ENCODE measurements at regions not wholly inside any gene's neighbourhood (a gene's known extent, or its start where the extent isn't known, plus 50 kb on each side); places are given as distances from the start of the nearest gene placed in this dataset.

DNA sequence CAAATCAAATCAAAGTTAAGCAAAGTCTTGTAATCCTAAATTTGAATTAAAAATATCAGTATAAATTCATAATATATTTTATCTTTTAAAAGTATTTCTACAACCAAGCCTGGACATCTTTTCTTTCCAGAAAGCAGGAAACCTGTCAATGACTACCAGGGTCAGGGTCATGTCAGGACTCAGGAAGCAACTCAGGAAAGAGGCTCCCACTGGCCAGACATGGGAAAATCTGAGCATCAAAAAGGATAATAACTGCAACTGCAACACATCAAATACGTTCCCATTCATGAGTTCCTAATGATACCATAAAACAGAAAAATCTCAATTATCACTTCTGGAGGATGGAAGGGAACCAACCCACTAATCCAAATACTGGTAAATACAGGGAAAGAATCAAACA is 76.0 kb upstream of the GALNT18 start:
- Histone ChIP-seq H3K36me3 (no peaks in the 10 kb centered on the region), H3K9me3 (replicated peaks) (no peaks in the 10 kb centered on the region), H3K27ac (replicated peaks) (no peak overlapping the region), H3K27me3 (ENCODE audit: low read depth) (no peaks in the 10 kb centered on the region), H3K4me1 (peaks cover 17% of the 10 kb centered on the region), H3K4me3 (no peak overlapping the region)
- TF ChIP-seq CTCF (IDR thresholded peaks at IDR 0.05; ENCODE audit: borderline replicate concordance), result no peak
- intact Hi-C loops (cut with micrococcal nuclease), result no loop called here
- no peak for DNase-seq

DNA sequence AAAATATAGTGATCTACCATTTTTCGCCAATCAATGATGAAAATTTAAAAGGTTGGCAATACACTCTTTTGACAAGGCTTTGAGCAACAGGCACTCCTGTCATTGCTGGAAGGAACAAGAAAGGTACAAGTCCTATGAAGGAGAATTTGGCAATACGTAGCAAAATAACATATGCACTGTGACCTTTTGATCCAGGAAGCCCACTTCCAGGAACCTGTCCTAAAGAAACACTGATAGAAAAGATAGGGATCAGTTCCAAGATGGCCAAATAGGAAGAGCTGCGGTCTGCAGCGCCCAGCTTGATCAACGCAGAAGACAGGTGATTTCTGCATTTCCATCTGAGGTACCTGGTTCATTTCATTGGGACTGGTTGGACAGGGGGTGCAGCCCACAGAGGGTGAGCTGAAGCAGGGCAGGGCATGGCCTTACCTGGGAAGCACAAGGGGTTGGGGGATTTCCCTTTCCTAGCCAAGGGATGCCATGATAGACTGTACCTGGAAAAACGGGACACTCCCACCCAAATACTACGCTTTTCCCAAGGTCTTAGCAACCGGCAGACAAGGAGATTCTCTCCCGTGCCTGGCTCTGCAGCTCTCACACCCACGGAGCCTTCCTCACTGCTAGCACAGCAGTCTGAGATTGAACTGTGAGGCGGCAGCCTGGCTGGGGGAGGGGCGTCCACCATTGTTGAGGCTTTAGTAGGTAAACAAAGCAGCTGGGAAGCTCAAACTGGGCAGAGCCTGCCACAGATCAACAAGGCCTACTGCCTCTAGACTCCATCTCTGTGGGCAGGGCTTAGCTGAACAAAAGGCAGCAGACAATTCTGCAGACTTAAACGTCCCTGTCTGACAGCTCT is 69.7 kb upstream of the GALNT18 start:
- no peak for DNase-seq
- Histone ChIP-seq H3K27me3 (ENCODE audit: low read depth) (no peaks in the 10 kb centered on the region), H3K4me3 (no peak overlapping the region), H3K27ac (replicated peaks) (no peak overlapping the region), H3K9me3 (replicated peaks) (no peaks in the 10 kb centered on the region), H3K4me1 (no peaks in the 10 kb centered on the region), H3K36me3 (no peaks in the 10 kb centered on the region)
- intact Hi-C loops (cut with micrococcal nuclease), result no loop called here
- TF ChIP-seq CTCF (IDR thresholded peaks at IDR 0.05; ENCODE audit: borderline replicate concordance), result no peak

DNA sequence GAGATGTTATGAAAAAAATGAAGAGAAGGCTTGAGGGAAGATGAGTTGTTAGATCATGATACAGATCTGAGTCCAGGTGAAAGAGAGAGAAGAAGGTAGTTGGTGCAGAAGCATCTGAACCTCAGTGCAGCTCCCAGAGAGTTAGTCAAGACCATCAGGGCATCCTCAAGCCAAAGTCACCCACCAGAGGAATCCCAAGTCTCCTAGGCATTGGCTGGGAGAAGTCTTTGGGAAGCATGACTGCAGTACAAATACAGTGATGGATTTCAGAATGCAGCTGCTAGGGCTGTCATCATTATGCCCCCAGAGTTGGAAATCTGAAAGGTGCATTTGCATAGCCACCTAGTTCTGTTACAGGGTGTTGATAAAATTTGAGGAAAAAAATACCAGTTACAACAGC is 59.7 kb upstream of the GALNT18 start:
- no peaks in the 10 kb centered on the region for H3K36me3 ChIP-seq
- no peak overlapping the region for H3K27ac ChIP-seq (replicated peaks)
- H3K4me1 ChIP-seq, result peaks cover 12% of the 10 kb centered on the region
- no peak for DNase-seq
- no peak overlapping the region for H3K4me3 ChIP-seq
- TF ChIP-seq CTCF (IDR thresholded peaks at IDR 0.05; ENCODE audit: borderline replicate concordance), result no peak
- H3K9me3 ChIP-seq (replicated peaks), result peaks cover 13% of the 10 kb centered on the region
- intact Hi-C loops (cut with micrococcal nuclease), result no loop called here
- no peaks in the 10 kb centered on the region for H3K27me3 ChIP-seq (ENCODE audit: low read depth)

DNA sequence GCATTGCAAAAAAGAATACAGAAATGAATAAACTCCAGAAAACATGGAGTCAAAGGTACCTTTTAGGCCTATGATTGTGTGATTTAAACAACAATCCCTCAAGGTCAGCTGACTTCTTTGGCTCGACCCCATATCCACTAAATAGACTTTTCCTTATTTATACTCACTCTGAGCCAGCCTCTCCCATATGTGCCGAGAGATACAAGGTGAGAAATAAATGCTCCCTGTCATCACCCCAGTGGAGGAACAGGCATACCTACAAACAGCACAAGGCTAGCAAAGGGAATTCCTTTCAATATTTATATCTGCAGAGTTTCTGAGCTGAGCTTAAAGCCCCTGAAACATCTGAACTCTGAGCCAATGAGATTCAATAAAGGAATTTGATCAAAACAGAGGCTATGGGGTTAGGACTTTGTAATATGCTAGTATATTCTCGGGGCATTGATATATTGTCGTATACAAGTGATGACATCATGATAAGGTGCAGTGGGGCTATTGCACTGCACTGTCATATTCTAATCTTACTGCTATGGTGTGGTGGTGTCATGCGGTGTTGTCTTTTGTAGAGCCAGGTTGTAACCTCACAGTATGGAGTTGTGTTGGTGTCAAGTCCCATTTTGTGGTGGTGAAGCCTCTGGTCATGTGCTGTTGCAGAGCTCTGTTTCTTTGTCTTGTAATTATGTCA is 56.0 kb upstream of the GALNT18 start:
- peaks cover 12% of the 10 kb centered on the region for H3K4me1 ChIP-seq
- H3K36me3 ChIP-seq, result no peaks in the 10 kb centered on the region
- no peaks in the 10 kb centered on the region for H3K9me3 ChIP-seq (replicated peaks)
- no peak overlapping the region for H3K27ac ChIP-seq (replicated peaks)
- no peak for DNase-seq
- no peak overlapping the region for H3K4me3 ChIP-seq
- intact Hi-C loops (cut with micrococcal nuclease), result no loop called here
- H3K27me3 ChIP-seq (ENCODE audit: low read depth), result no peaks in the 10 kb centered on the region
- no peak for TF ChIP-seq CTCF (IDR thresholded peaks at IDR 0.05; ENCODE audit: borderline replicate concordance)

DNA sequence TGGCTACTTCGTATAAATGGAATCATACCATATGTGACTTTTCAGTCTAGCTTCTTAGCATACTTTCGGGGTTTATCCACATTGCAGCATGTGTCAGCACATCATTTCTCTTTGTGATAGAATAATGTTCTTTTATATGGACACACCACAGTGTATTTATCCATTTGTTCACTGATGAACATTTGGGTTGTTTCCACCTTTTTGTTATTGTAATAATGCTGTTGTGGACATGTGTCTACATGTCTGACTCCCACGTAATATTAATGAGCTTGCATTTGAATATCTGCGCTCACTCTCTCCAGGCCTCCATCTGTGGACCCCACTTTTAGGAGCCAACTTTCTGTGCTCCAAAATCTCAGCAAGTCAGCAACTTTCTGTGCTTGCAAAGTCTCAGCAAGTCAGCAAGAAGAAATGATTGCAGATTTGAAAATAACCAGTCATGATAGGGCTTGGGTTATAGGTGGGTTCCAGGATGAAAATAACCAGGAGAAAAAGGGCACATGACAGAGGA is 53.9 kb upstream of the GALNT18 start:
- peaks cover 16% of the 10 kb centered on the region for H3K4me1 ChIP-seq
- no peaks in the 10 kb centered on the region for H3K36me3 ChIP-seq
- intact Hi-C loops (cut with micrococcal nuclease), result no loop called here
- H3K9me3 ChIP-seq (replicated peaks), result no peaks in the 10 kb centered on the region
- no peak for TF ChIP-seq CTCF (IDR thresholded peaks at IDR 0.05; ENCODE audit: borderline replicate concordance)
- H3K27me3 ChIP-seq (ENCODE audit: low read depth), result no peaks in the 10 kb centered on the region
- H3K4me3 ChIP-seq, result no peak overlapping the region
- no peak overlapping the region for H3K27ac ChIP-seq (replicated peaks)
- DNase-seq, result no peak

All from left ventricle myocardium inferior (tissue), 1 donor.